CD4-positive, alpha-beta T cell treated with Interleukin-1 beta for 1 hour (primary cell): ENCODE measurements at regions not wholly inside any gene's neighbourhood (a gene's known extent, or its start where the extent isn't known, plus 50 kb on each side); places are given as distances from the start of the nearest gene placed in this dataset.

Experiments used
- DNase-seq, 2 donors: peaks; one replicate each; pipeline ENCODE4 v3.0.0-alpha.2; 2020 to 2022

- no peak for DNase-seq
Measured at GRCh38 chr4:120524237-120524636, 398.3 kb downstream of the PRDM5 start.

DNA sequence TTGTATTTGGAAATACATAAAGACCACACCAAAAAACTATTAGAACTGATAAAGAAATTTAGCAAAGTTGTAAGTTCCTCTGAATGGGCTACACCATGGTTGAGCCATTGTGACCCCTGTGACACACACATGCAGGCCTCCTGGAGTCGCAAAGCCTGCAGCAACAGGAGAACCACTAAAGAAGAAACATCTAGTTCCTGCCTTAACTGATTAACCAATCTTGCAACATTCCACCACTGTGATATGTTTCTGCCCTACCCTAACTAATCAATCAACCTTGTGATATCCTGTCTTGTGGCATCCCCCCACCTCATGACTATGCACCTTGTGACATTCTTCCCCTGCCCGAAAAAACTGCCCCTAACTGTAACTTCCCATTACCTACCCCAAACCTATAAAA is 401.8 kb downstream of the PRDM5 start:
- DNase-seq, result no peak

GRCh38 chr4:120517966-120518365 is 404.6 kb downstream of the PRDM5 start:
- no peak for DNase-seq

GRCh38 chr4:120509719-120510118 is 412.8 kb downstream of the PRDM5 start:
- no peak for DNase-seq

DNA sequence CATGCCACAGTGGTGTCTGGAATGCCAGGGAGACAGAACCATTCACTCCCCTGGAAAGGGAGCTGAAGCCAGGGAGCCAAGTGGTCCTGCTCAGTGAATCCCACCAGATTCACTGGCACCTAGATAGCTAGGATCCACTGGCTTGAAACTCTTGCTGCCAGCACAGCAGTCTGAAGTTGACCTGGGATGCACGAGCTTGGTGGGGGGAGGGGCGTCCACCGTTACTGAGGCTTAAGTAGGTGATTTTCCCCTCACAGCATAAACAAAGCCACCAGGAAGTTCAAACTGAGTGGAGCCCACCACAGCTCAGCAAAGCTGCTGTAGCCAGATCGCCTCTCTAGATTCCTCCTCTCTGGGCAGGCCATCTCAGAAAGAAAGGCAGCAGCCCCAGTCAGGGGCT is 413.3 kb downstream of the PRDM5 start:
- no peak for DNase-seq

DNA sequence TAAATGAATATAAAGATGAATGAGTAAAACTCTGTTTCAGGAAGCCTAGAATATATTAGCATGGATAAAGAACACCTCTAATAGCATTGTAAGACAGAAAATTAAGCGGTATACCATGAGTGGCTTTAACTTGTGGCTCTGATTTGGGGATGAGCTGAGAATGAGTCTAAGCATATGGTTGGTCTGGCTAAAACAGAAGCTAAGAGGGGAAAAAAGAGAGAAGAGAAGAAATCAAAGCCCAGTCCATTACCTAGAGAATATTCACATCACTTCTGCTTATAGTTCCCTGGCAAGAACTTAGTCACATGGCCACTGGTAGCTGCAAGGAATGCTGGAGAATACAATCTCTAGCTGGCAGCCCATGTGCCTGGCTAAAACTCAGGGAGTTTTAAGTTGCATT is 414.5 kb downstream of the PRDM5 start:
- DNase-seq, result no peak

GRCh38 chr4:120506536-120506935 is 416.0 kb downstream of the PRDM5 start:
- no peak for DNase-seq

DNA sequence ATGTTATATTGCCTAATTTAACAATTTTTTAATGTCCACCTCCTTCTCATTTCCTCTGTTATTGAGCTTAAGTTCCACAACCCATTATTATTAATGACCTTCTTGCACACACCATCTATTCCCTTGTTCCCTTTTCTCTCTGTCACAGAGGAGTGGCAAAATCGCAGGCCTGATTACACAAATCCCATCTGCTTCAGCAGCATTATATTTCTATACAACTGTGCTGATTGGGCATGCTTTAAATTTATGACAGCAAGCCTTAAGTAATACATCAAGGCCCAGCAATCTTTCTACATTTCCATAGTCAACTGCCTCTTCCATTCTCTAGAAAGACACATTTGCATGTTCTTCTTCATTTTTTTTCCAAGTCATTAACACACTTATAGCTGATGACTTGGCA is 423.8 kb downstream of the PRDM5 start:
- no peak for DNase-seq

DNA sequence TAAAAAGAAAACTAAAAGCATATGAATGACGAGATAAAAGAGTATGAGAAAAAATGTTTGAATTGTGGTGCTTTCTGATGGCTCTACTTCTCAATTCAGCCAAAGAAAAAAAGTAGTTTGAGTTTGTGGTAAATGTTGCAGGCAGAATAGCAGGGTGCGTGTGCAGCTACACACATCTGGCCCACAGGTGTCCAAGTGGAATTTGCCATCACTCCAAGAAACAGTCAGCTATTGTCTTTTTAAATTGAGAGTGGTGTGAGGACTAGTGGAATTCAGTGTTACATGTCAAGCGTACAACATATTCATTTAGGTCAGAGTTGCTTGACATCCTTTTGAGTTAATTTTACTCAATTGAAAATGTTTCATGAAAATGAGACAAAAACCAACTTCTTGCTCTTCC is 424.8 kb upstream of the MAD2L1 start:
- DNase-seq, result no peak

DNA sequence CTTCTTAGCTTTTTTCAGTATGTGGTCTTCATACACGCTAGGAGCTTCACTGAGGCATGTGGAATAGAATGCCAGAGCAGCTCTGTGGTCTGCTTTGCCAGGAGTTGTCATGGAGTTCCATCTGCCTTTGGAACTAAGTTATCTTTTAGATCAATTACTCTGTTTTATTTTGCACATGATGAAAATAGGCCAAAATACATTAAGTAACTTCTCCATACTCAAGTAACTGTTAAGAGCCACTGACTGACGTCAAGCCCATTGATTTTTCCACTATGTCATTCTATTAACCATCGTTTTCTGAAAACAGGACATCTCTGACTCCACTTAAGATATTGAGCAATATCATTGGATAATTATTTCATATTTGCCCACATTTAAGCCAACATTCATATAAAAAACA is 415.1 kb upstream of the MAD2L1 start:
- no peak for DNase-seq

DNA sequence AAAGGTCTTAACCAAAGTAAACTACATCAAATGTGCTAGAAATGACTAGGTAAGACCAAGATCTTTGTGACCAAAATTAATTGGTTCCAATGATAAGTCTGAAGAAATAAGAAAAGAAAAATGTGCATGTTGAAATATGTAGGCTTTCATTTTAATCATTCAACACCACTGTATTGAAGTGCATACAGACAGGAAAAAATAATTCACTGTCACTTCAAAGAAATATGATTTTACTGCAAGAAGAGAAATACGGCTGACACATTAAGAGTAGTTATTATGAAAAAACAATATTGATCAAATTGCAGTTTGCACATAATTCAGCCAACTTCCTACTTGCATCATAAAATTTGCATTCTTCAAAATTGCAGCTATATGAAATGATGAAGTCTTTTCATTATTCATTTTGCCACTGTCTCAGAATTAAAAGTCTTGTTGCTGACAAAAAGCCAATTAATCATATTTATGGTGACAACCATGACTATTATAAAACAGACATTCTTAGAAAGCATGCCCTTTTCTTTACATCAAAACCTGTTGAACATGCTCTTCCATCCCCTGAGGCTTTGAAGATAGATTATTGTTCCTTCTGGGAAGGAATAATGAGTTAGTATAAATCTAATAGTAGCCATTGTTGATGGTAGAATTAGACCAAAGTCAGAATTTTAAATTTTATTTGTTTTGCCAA is 405.9 kb upstream of the MAD2L1 start:
- DNase-seq, result no peak

GRCh38 chr4:120466429-120466828 is 399.8 kb upstream of the MAD2L1 start:
- no peak for DNase-seq

- no peak for DNase-seq
Measured at GRCh38 chr4:120454788-120455187, 388.1 kb upstream of the MAD2L1 start.

DNA sequence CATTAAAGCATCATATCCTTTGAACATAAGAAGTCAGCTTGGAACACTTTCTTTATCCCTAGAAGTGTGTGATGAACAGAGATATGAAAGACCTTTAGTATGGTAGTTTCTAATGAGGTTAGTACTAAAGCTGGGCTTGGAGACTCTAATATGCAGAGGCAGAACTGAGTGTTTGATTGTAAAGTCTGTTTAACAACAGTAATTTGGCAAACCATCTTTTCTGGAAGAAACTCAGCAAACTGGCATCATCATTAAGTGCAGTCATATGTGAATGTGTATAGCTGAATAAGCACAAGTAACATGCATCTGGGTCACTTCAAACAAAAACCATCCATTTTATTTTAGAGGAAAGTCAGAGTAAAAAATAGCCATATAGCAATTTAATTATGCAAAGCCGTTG is 385.9 kb upstream of the MAD2L1 start:
- no peak for DNase-seq

GRCh38 chr4:120452001-120452400 is 385.4 kb upstream of the MAD2L1 start:
- no peak for DNase-seq

DNA sequence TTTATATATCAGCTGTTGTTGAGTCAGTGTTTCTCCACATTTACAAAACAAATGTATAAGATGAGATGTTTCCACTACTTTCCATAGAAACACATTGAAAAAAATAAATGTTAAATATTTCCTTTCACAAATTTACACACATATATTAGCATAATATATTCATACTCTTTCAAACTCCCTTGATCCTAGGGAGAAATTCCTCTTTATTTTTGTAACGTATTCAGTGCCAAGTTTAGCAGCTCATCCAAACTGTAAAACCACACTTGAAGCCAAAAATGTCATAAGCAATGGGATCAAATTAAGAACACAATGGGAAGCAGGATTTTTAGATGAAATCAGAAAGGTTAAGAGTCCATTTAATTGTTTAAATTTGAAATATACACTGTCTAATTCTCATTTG is 381.1 kb upstream of the MAD2L1 start:
- DNase-seq, result no peak

DNA sequence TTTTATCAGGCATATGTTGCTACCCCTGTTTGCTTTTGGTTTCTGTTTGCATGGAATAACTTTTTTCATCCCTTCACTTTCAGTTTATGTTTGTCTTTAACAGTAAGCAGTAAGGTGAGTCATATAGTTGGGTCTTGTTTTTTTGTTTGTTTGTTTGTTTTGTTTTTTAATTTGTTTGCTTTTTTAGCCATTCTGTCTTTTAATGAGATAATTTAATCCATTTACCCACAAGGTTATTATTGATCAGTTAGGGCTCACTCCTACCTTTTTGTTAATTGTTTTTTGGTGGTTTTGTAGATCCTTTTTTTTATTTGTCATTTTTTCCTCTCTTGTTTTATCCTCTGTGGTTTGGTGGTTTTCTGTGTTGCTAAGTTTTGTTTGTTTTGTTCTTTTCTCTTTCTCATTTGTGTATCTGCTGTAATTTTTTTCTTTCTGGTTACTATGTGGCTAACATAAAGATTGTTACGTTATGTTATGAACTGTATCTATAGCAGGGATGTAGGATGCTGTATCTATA is 379.5 kb upstream of the MAD2L1 start:
- DNase-seq, result no peak

GRCh38 chr4:120445186-120445585 is 378.5 kb upstream of the MAD2L1 start:
- no peak for DNase-seq

GRCh38 chr4:120443116-120443515 is 376.5 kb upstream of the MAD2L1 start:
- no peak for DNase-seq

GRCh38 chr4:120440730-120441129 is 374.1 kb upstream of the MAD2L1 start:
- no peak for DNase-seq

DNA sequence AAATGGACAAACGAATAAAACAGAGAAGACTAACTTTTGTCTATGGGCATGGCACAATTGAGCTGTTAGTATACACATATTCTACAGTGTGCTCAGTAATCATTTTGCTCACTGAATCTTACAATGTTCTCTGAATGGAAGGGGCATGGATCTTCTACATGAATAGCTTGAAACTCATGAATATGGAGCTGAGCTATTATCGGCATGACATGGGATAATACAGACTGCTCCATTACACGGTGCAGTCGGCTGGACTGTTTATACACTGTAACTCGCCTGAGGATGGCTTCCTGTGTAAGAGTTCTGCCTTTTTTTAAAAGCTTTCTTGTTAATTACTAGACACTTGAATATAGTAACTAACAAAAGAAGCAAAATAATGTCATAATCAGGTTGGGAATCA is 368.5 kb upstream of the MAD2L1 start:
- DNase-seq, result no peak

DNA sequence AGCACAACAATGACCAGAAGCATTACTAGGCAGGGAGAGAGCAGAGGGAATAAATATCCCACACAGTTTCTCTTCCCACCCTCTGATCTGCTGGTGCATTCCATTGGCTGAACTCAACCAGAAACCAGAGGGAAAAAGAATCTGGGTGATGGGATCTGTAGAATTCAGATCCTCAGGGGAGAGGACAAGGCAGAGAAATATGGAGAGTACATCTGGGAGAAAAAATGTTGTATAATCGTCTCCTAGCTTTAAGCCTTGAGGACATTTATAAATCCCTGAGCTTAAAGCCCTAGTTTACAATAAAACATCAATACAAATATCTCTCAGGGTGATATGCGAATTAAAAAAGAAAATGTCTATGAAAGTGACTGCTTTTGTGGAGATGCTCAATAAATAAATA is 368.1 kb upstream of the MAD2L1 start:
- DNase-seq, result no peak

- DNase-seq, result no peak
Measured at GRCh38 chr4:120432301-120432860, 365.7 kb upstream of the MAD2L1 start.

GRCh38 chr4:120431180-120431579 is 364.5 kb upstream of the MAD2L1 start:
- no peak for DNase-seq

GRCh38 chr4:120418146-120418545 is 351.5 kb upstream of the MAD2L1 start:
- DNase-seq, result no peak
